Tibial nerve (tissue), 3 donors: ENCODE measurements at regions not wholly inside any gene's neighbourhood (a gene's known extent, or its start where the extent isn't known, plus 50 kb on each side); places are given as distances from the start of the nearest gene placed in this dataset.

Source experiments
- POLR2A ChIP-seq, 2 donors: fragments of 450-650 bp; IDR thresholded peaks; one replicate each; pipeline ENCODE4 v1.6.1; 2017; ENCODE audit warnings: antibody characterized with exemption in 2 of 2, mild to moderate bottlenecking in 2 of 2, moderate library complexity in 2 of 2
- TF ChIP-seq, protein P1 (sequence below), 5 experiments: fragments of 200-600 bp in 3 of 5; fragments of 450-650 bp in 2 of 5; sonication (generic) in 3 of 5; IDR thresholded peaks; one replicate each; pipeline ENCODE4 v1.5.1; 2016 to 2019; ENCODE audit warnings: antibody characterized with exemption in 5 of 5, mild to moderate bottlenecking in 3 of 5, moderate library complexity in 2 of 5

DNA sequence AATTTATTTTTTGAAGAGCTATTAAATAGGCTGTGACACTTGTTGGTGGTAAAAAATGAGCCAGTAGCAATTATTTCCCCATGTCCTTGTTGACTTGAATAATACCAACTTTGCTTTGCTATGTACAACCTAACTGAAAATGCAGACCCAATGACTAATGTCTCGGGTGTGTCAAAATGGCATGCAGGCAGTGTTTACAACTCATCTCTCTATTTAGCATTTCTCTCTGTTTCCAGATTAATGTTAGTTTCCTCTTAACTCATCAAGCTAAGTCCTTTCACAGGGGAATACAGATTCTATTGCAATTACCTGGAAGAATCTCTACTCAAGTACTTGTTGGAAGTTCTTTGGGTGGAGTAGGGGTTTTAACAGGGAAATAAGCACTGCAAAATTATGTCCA is 504.4 kb downstream of the BCKDHB start:
- TF ChIP-seq, protein P1, sequence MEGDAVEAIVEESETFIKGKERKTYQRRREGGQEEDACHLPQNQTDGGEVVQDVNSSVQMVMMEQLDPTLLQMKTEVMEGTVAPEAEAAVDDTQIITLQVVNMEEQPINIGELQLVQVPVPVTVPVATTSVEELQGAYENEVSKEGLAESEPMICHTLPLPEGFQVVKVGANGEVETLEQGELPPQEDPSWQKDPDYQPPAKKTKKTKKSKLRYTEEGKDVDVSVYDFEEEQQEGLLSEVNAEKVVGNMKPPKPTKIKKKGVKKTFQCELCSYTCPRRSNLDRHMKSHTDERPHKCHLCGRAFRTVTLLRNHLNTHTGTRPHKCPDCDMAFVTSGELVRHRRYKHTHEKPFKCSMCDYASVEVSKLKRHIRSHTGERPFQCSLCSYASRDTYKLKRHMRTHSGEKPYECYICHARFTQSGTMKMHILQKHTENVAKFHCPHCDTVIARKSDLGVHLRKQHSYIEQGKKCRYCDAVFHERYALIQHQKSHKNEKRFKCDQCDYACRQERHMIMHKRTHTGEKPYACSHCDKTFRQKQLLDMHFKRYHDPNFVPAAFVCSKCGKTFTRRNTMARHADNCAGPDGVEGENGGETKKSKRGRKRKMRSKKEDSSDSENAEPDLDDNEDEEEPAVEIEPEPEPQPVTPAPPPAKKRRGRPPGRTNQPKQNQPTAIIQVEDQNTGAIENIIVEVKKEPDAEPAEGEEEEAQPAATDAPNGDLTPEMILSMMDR (IDR thresholded peaks at IDR 0.05) = no peak
- TF ChIP-seq POLR2A (IDR thresholded peaks at IDR 0.05) = no peak
